OCI-LY3 (cell line): ENCODE measurements at regions not wholly inside any gene's neighbourhood (a gene's known extent, or its start where the extent isn't known, plus 50 kb on each side); places are given as distances from the start of the nearest gene placed in this dataset.

Experiments used
- H2AFZ ChIP-seq: fragments of 200-600, 300-600 bp; shearing (Covaris generic); 2 replicates; pipeline ENCODE4 v1.6.0; 2014; ENCODE audit warnings: antibody characterized with exemption, low read depth, low read length
- H3K27ac ChIP-seq: fragments of 200-600, 300-600 bp; sonication (generic); 2 replicates; pipeline ENCODE4 v1.5.1; 2014; ENCODE audit warnings: mild to moderate bottlenecking, low read length, moderate library complexity, mixed read lengths
- H3K27me3 ChIP-seq: fragments of 200-600, 300-600 bp; sonication (generic); 2 replicates; pipeline ENCODE4 v1.6.1; 2014; ENCODE audit warnings: low read depth, low read length, mixed read lengths
- H3K36me3 ChIP-seq: fragments of 200-600, 300-600 bp; sonication (generic); replicated peaks from 2 replicates; pipeline ENCODE3; 2014; ENCODE audit warnings: low read depth, low read length, mixed read lengths
- H3K4me1 ChIP-seq: fragments of 300-600, 200-600 bp; sonication (generic); 2 replicates; pipeline ENCODE4 v1.6.1; 2014; ENCODE audit warnings: low read length, mixed read lengths
- H3K4me2 ChIP-seq: fragments of 200-600, 300-600 bp; sonication (generic); 2 replicates; pipeline ENCODE4 v1.6.1; 2014; ENCODE audit warnings: low read length, mixed read lengths
- H3K4me3 ChIP-seq: fragments of 300-600, 200-600 bp; sonication (generic); 2 replicates; pipeline ENCODE4 v1.5.1; 2014; ENCODE audit warnings: antibody characterized with exemption, mild to moderate bottlenecking, low read length, moderate library complexity
- H3K79me2 ChIP-seq: fragments of 300-600, 200-600 bp; shearing (Covaris generic); 2 replicates; pipeline ENCODE4 v1.6.1; 2014; ENCODE audit warnings: mild to moderate bottlenecking, low read length, mixed read lengths
- H3K9ac ChIP-seq: fragments of 300-600, 200-600 bp; shearing (Covaris generic); 2 replicates; pipeline ENCODE4 v1.6.0; 2014; ENCODE audit warnings: mild to moderate bottlenecking, low read length, moderate library complexity
- H3K9me3 ChIP-seq: fragments of 200-600, 300-600 bp; shearing (Covaris generic); 2 replicates; pipeline ENCODE4 v1.6.1; 2014; ENCODE audit warnings: low read length, mixed read lengths; ENCODE audit not compliant: insufficient read depth
- H4K20me1 ChIP-seq: fragments of 200-600, 300-600 bp; sonication (generic); 2 replicates; pipeline ENCODE4 v1.6.1; 2016; ENCODE audit warnings: low read length, mixed read lengths; ENCODE audit not compliant: insufficient read depth
- CTCF ChIP-seq: fragments of 200-600, 300-600 bp; sonication (generic); IDR thresholded peaks from 2 replicates; pipeline ENCODE4 v1.5.1; 2014; ENCODE audit warnings: antibody characterized with exemption, low read length, low read depth
- EZH2phosphoT487 ChIP-seq: fragments of 200-600 bp; shearing (Covaris generic); IDR thresholded peaks from 2 replicates; pipeline ENCODE4 v1.6.1; 2018; ENCODE audit warnings: antibody characterized with exemption, mixed run types, low read depth

DNA sequence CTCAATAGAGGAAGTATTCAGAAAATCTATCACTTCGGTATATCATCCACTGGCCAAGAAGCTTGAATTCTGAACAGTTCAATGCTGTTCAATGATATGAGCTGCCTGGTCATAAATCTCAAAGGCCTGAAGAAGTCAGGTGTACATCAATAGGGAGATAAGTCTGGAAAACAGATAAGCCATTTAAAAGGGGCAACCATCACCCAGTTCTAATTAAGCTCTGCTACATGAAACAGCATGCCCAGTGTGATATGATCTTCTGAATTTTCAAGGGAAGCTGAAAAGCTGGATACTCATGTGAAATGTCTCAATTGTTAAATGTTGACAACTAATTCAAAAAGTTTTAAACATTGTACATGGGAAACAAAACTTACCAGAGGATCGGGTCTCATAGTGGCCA lies 2020.7 kb upstream of the WWC1 start:
- H3K9ac ChIP-seq, result no peak overlapping the region
- H3K9me3 ChIP-seq, result no peaks in the 10 kb centered on the region
- no peak overlapping the region for H3K27ac ChIP-seq
- no peak overlapping the region for H2AFZ ChIP-seq
- no peaks in the 10 kb centered on the region for H3K27me3 ChIP-seq
- no peak overlapping the region for H3K4me3 ChIP-seq
- no peaks in the 10 kb centered on the region for H3K79me2 ChIP-seq
- no peaks in the 10 kb centered on the region for H3K4me1 ChIP-seq
- no peaks in the 10 kb centered on the region for H3K36me3 ChIP-seq
- no peak overlapping the region for H3K4me2 ChIP-seq
- H4K20me1 ChIP-seq, result no peaks in the 10 kb centered on the region
- TF ChIP-seq CTCF, result no peak
- TF ChIP-seq EZH2phosphoT487, result no peak

DNA sequence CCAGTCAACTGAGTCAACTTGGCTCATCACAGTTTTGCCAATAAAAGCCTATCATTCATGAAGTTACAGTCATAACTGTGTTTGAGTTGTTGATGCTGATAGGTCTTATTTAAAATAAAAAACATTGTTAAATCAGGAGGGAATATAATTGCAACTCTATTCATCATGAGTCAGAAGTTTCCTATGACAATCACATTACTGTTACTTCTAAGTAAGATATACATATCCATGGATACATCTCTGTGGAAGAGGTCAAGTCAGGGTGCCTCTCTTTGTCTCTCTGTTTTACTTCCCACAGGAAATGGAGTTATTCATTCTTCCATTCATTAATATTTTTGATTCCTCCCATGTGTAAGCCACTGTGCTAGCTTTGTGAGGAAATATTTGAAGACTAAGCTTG lies 2015.4 kb upstream of the WWC1 start:
- no peaks in the 10 kb centered on the region for H3K9me3 ChIP-seq
- no peak overlapping the region for H3K4me2 ChIP-seq
- H3K27me3 ChIP-seq, result no peaks in the 10 kb centered on the region
- no peak overlapping the region for H3K4me3 ChIP-seq
- no peaks in the 10 kb centered on the region for H3K79me2 ChIP-seq
- no peaks in the 10 kb centered on the region for H3K4me1 ChIP-seq
- no peaks in the 10 kb centered on the region for H3K36me3 ChIP-seq
- H3K27ac ChIP-seq, result no peak overlapping the region
- TF ChIP-seq CTCF, result no peak
- TF ChIP-seq EZH2phosphoT487, result no peak
- no peak overlapping the region for H2AFZ ChIP-seq
- H3K9ac ChIP-seq, result no peak overlapping the region
- no peaks in the 10 kb centered on the region for H4K20me1 ChIP-seq

DNA sequence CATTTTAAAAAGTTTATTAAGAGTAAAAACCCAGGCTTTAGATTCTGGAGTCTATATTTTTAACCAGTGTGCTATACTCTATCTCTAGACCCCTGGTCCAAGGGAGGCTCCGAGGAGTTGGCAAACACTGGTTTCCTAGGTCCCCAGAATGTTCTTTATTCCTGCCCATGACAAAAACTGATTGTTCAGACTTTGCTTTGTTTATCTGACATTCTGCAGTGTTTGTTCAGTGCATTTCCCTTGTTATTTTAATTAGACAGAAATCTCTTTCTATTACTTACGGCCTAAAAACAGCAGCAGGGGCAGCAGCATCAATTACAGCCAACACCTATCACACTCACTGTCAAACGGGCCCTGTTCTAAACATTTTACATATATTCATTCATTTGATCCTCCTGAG lies 2011.6 kb upstream of the WWC1 start:
- no peak overlapping the region for H3K4me3 ChIP-seq
- H3K9me3 ChIP-seq, result no peaks in the 10 kb centered on the region
- no peaks in the 10 kb centered on the region for H3K36me3 ChIP-seq
- no peaks in the 10 kb centered on the region for H3K27me3 ChIP-seq
- H3K4me2 ChIP-seq, result no peak overlapping the region
- H3K4me1 ChIP-seq, result no peaks in the 10 kb centered on the region
- H3K79me2 ChIP-seq, result no peaks in the 10 kb centered on the region
- TF ChIP-seq EZH2phosphoT487 (no peak), CTCF (no peak)
- no peak overlapping the region for H2AFZ ChIP-seq
- H3K27ac ChIP-seq, result no peak overlapping the region
- no peak overlapping the region for H3K9ac ChIP-seq
- no peaks in the 10 kb centered on the region for H4K20me1 ChIP-seq

DNA sequence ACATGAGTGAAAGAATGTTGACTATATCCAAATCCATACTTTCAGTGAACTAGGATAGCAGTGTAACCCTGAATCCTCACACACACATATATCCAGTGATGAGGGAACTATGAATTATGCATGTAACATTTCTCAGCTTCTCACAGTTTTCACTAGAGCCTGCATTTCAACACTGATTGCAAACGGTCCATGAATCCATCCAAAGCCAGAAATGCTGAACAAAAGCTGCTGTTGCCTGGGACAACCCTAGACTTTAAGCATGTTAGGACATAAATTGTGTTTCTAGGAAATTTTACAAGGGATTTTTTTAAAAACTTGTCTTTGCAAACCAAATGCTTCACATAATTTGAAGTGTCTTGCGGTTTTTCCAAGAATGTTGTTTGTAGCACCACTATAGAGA lies 2010.0 kb upstream of the WWC1 start:
- H3K4me2 ChIP-seq, result no peak overlapping the region
- H3K4me3 ChIP-seq, result no peak overlapping the region
- no peaks in the 10 kb centered on the region for H3K36me3 ChIP-seq
- no peaks in the 10 kb centered on the region for H4K20me1 ChIP-seq
- H2AFZ ChIP-seq, result no peak overlapping the region
- no peak overlapping the region for H3K27ac ChIP-seq
- H3K4me1 ChIP-seq, result no peaks in the 10 kb centered on the region
- TF ChIP-seq CTCF (no peak), EZH2phosphoT487 (no peak)
- H3K79me2 ChIP-seq, result no peaks in the 10 kb centered on the region
- H3K9ac ChIP-seq, result no peak overlapping the region
- H3K27me3 ChIP-seq, result no peaks in the 10 kb centered on the region
- no peaks in the 10 kb centered on the region for H3K9me3 ChIP-seq
